Right renal pelvis (tissue), 4 donors: ENCODE measurements at regions not wholly inside any gene's neighbourhood (a gene's known extent, or its start where the extent isn't known, plus 50 kb on each side); places are given as distances from the start of the nearest gene placed in this dataset.
A peak's percentile ranks its signal among the peaks of the same experiment; 100 is the strongest.

Experiments used
- DNase-seq, 4 donors: peaks; one replicate each; pipeline ENCODE4 v3.0.0-alpha.2; 2013; ENCODE audit warnings: low read depth in 4 of 4, low spot score in 3 of 4, missing footprints in 1 of 4

DNA sequence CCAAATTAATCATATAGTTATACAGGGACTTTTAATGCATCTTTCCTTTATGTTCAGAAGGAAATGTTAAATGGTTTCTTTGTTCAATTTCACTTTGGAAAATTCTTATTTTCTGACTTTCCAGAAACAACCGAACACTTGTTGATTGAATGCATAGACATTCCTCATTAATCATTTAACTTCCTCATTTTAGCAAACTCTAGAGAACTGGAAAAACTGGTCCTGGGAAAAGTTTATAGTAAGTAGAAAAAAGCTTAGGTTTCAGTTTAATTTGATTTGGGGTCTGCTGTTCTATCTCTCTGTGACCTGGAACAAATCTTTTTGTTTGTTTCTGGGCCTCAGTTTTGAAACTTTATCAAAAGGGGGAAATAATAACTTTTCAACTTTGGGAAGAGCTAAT lies 320.4 kb downstream of the CMPK2 start:
- DNase-seq, result peak in 1 of 4 donors; percentile 38

DNA sequence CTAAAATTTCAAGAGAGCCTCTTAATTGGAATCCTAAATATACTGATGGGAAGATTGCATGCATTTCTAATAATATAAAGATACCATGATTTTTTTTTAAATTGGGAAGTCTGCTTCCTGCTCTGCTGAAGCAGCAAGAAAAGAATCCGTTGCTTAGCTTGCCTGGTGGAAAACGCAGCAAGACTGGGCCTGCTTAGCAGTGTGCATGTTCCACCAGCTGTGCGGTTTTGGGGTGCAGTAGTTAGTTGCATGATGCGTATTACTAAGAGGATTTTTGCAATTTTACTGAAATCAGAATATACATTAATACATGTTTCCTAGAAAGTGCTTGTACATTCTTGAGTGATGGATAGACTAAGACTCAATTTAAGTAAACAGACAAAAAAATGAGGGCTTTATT lies 319.9 kb downstream of the CMPK2 start:
- DNase-seq, result no peak

DNA sequence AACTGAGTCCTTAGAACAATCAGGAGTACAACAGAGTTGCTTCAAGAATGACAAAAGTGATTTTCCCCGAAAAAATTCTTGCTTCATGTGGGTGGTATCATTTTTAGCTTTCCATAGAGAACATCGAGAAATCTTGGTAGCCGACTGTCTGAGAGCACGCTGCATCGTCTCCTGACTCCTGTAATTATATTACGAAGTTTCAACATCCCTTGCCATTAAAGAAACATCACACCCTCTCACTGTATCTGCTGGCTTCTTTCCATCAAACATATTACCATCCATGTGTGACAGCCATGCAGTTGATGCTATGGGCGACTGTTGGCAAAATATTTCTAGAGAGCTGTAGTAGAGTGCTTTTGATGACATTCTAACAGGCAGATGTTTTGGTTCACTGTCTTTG lies 311.2 kb downstream of the CMPK2 start:
- DNase-seq, result no peak

DNA sequence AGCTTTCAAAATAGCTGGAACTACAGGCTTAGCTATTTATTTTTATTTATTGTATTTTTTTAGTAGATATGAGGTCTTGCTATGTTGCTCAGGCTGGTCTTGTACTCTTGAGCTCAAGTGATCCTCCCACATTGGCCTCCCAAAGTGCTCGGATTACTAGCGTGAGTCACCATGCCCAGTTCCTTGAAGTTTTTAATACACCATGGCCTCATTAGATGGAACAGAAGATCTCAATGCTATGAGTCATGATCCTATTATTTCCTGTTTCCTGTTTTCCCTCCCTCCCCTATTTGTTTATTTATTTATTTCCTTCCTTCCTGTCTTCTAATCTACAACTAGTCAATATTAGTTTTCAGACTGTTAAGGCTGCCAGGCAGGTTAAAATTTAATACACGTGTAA lies 309.0 kb downstream of the CMPK2 start:
- DNase-seq, result no peak

DNA sequence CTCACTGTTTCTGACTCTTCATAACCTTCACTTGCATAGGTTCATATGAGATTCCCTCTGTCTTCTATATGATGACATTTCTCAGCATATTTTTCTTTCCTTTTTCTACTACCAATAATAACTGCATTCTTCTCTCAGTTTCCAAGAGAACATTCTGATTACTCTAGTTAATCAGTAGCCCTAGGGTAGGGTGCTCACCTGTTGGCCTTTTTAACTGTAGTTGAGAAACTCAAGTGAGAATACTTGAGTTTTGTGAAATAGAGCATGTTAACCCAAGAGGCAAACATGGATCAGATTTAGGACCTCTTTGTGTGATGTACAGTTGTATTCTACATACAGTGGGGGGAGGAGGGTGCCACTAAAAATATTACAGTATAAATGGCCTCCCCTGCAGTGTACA lies 308.0 kb downstream of the CMPK2 start:
- no peak for DNase-seq

DNA sequence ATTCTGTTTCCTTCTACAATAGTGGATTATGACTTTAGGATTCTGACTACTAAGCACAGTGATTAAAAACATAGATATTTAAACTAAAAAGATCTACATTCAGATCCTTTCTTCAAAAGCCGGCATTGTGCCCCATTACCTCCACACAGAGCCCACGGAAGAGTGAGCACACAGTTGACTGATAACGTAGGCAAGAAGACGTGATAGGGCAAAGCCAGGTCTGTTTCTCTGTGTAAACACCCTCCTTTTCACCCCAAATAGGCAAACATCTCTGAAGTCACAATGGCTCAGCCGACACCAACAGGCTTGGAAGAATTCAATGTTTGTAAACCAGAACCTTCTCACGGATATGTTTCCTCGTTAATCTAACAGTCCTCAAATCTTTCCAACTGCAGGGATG lies 302.9 kb downstream of the CMPK2 start:
- no peak for DNase-seq

DNA sequence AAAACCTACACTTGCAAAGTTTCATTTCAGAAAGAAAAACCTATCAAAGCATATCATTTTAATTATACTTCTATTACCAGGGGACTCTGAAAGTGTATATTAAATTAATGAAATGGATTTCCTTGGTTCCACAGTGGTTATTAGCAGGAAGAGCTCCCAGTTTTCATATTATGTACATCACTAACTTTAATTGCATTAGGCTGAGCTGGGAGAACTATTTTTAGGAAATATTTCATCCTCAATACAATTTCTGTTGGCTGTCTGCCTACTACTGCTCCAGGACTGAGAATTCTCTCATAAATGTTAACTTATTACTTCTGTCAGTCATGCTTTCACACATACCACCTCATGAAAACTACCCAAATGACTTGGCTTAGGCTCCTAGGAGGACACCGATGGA lies 301.4 kb downstream of the CMPK2 start:
- DNase-seq, result no peak

DNA sequence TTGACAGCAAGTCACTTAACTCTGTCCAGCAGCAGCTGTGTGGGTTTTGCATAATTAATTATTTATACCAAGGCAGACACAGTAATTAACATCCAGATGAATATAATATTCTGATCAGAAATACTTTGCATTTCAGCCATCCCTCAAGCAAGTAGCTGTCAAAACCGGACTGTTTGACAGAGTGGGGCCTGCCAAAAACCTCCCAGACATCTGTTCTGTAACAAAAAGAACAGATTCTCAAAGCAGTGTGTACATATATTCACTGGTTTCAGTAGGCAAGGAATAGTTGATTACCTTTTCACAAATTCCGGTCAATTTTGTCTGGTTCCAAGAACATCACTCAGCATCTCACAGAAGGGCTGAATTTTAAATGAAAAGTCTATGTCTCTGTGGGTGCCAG lies 291.6 kb downstream of the CMPK2 start:
- no peak for DNase-seq

DNA sequence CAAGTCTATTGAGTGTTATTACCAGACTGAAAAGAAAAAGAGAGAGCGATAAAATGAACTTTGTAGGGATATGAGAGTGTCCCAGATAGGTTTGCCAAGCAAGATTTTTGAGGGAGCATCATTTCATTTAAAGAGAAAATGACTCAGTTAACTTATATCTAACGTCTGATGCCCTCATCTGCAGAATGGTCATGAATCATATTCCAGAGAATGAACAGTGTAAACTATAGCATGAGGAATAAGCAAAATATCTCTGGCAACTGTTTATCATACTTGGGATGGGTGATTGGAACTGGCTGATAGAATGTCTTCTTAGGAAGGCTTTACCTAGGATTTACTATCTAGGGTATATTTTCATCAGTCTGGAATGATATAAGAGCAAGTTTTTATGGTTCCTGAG lies 289.4 kb downstream of the CMPK2 start:
- DNase-seq, result no peak

DNA sequence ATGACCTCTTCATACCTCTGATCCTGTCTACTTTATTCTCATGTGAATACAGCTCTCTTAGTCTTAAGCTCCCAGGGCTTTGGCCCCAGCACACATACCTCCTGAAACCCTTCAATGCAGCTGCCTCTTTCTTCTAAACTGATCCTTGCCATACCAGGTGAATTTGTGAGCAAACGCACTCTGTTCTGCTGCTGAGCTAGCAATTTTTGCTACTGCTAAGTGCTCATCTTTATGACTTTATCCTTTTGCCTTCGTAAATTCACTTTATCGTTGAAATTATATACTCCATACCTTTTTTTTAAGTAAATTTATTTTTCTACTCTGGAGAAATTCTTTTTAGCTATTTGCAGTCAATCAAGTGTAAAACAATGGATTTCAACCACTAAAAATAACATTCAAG lies 287.7 kb downstream of the CMPK2 start:
- no peak for DNase-seq

DNA sequence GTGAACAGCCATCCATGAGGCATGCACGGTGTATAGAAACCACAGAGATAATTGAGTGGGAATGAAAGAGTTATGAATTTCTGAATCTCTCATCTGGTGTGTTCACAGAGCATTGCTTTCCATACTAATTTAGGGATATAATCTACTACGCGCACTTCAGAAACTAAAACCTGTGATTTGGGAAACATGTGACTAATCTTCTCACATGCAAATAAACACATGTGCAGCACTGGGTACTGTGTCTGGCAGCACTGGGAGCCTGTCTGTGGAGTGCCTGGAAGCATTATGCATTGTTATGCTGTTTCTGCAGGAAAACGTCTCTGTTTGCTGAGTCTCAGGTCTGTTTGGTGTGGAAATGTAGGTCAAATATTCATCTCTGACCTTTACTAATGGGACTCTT lies 287.3 kb downstream of the CMPK2 start:
- no peak for DNase-seq

DNA sequence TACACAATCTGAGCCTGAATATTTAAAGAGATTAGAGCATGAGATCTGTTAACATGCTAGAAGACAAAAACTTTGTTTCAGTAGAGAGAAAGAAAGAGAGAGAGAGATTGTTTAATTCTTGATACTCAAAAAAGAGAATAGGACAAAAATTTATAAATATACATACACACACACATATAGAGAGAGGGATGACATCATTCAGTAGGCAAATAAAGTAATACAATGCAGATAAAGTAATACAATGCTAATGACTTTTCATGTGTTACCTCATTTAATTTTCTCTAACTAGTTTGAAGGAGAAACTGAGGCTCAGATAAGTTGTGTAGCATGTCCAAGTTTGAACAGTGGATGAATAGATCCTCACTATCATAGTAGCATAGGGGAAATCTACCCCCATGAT lies 286.4 kb downstream of the CMPK2 start:
- DNase-seq, result no peak

DNA sequence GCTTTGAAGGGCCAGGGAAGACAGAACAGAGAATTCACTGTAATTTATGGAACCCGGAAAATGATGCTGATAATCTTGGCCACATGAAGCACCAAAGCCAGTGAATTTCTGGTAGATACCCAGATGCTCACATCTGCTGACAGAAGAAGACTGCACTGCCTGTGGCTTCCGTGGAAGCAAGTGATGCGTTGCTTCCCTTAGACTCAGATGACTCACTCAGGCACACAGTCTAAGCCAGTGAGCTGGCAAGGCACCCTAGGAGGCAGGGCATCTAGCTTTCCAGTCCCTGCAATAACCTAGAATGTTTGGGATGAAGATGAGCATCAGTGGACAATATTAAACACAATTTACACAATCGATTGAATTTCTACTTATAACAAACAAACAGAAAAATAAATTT lies 284.7 kb downstream of the CMPK2 start:
- DNase-seq, result no peak

DNA sequence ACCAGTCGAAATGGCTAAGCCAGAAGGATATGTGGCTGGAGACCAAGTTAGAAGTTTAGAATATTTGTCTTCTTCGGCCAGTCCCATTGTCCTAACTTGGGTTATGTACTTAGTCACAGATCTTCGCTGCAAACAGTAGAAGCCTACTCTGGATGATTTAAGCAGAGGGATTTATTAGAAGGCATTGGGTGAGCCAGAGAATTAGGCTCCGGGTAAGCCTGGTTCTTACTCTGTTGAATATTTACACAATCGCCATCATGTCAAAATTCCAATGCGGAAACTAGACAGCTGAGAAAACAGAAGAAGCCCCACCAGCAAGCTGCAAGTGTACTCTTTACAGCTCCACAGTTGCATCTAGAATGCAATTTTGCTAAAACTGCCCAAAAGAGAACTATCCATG lies 276.6 kb downstream of the CMPK2 start:
- no peak for DNase-seq

DNA sequence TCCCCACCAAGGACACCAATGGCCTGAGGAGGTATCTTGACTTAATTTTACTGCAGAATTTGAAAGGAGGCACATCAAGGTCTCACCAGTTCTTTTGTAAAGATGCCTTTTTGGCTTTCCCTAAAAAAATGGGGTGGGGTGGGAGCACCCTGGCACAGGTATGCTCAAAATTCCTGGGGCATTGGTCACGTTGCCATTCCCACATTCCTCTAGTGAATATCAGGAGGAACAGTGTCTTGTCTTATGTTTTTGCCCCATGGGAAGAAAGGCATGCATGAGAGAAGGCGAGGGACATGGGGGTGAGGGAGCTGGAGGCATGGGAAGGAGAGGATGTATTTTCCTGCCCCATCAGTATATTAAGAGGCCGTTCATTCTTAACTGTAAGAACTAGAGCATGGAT lies 275.3 kb downstream of the CMPK2 start:
- DNase-seq, result no peak

DNA sequence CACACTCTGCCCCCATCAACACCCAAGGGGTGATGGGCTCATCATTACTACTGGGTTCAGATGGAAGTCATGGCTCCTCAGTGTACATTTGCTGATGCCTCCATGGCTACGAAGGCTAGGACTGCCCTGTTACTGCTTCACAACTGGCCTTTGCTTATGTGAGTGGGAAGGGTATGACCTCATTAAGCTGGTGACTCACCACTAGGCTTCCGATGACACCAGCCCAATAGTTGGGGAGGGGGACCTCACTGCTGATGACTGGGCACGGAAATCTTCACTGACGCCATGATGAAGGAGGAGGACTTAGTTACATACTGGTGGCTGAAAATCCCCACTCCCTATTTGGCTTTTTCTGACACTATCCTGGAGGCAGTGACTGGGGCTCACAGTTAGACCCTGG lies 263.2 kb downstream of the CMPK2 start:
- DNase-seq, result no peak

DNA sequence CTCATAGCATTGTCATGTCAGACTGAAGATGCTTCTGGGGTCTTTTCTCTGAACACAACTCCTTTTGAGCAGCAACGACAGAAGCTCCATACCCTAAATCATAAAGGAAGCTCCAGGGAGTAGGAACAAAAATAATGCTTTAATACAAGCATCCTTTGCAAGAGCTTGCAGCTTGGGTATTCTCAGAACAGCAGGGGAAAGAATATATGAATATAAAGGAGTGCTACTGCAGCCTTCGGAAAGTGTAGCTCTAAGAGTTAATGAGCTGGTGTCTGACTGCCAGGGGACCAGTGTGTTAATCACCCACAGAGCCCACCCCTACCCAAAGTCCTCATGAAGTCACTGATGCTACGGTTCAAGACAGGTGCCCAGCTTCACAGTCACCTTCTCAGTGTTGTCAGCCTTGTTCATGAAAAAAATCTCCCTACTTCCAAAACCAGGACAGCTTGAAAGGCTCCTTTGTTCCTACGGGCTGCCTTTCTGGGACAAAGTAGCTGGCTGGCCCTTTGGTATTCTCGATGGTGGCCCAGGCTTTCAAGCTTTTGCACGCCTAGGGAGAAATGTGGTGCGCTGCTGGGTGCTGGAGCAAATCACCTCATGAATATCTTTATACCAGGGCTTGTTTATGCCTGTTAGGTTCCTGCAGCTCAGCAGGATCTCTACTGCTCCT lies 259.7 kb downstream of the CMPK2 start:
- no peak for DNase-seq

DNA sequence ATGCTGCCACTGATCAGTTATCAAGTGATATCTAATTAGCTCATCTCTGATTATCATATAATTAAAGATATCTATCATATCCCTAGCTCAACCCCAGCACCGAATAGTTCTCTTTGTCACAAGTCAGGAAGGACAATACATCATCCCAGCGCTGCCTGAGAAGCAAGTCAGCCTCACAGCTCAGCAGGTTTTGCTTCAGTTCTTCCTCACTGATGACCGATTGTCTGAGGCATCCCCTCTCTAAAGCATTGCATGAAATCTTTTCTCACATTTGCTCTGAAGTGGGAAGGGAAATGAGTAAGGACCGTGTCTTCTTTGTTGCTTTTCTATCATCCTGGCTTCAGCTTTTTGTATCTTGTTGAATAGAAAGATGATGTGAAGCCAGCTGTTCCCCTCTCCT lies 247.9 kb downstream of the CMPK2 start:
- no peak for DNase-seq

DNA sequence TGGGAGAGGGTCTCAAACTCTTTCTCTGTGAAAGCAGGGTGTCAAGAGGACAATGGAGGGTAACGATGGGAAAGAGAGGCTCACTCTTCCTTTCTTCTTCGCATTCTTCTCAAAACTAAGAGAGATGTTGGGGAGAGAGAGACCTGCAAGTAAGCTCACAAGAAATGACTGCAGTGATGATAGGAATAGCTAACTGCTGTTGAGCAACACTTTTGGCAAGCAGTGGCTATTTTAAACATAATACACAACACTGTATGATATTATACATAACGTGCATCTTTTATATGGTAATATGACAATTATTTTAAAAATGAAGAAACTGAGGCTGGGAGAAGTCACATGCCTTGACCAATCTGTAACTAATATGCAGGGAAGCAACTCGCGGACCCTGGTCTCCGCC lies 247.5 kb downstream of the CMPK2 start:
- DNase-seq, result no peak

DNA sequence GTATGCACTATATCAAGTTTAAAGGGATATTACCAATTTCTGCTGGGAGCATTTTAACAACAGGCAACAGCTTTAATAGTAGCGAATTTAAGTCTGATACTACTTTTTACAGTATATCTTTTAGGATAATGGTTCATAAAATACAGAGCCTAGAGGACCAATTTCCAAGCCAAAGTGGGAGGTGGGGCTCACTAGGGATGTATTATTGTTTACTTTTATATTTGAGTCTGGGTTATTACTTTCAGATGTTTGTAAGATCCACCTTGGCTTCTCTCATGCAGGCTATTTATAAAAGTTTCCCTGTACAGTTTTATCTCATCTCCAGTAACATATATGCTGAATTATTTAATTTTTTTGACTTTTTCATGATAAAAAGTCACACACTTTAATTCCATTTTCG lies 242.0 kb downstream of the CMPK2 start:
- DNase-seq, result no peak

DNA sequence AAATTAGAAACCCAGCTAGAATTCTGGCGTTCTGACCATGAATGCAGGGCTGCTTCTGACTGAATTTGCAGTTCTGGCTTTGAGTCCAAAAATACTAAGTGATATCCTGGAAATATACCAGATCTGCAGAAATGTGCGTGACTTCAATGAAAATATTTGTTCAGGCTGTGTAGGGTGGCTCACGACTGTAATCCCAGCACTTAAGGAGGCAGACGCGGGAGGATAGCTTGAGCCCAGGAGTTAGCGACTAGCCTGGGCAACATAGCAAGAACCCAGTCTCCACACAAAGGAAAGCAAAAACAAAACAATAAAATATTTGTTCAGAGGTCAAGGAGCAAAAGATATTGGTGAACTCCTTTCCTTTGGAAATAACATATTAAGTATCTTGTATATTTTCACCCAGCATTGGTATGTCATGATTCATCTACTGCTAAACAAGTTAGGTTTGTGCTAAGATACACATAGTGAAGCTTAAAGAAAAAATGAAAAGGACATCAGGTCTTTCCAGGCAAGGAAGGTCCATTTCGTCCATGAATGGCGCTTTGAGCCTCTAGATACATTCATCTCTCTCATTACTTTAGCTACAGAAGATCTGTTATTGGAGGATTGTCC lies 239.2 kb downstream of the CMPK2 start:
- no peak for DNase-seq

DNA sequence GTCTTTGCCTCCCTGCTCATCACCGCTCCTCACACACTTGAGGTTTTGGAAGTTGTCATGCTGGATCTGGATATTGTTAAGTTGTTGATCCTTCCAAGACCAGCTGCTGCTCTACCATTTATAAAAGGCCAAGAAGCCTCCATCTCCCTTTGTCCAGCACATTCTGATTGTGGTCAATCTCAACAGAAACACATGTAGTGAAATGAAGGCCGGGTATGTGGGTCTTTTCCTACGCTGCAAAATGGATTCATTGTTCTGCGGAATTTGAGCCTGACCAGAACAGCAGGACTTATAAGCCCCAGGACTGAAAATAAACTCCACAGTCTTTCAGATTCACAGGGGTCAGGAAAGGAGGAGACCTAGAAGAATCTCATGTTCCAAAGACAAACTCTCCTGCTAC lies 238.4 kb downstream of the CMPK2 start:
- no peak for DNase-seq

DNA sequence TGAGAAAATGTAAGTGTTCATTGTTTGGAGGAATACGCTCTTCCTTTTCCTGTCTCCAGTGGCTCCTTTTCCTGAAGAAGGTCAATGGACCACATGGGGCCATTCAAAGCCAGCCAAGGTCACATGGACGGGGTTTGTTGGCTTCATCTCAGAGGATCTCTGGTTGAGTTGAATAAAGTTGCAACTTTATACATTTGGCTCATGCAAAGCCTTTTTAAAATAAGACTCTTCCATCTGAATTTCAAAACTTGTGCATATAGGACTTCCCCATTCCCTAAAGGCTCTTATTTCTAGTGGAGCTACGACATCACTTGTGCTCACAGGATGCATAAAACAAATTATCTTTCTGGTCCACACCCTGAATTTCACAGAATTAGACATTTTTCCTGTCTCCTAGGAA lies 235.5 kb downstream of the CMPK2 start:
- no peak for DNase-seq
